ENCODE measurements at regions not wholly inside any gene's neighbourhood (a gene's known extent, or its start where the extent isn't known, plus 50 kb on each side); places are given as distances from the start of the nearest gene placed in this dataset.

DNA sequence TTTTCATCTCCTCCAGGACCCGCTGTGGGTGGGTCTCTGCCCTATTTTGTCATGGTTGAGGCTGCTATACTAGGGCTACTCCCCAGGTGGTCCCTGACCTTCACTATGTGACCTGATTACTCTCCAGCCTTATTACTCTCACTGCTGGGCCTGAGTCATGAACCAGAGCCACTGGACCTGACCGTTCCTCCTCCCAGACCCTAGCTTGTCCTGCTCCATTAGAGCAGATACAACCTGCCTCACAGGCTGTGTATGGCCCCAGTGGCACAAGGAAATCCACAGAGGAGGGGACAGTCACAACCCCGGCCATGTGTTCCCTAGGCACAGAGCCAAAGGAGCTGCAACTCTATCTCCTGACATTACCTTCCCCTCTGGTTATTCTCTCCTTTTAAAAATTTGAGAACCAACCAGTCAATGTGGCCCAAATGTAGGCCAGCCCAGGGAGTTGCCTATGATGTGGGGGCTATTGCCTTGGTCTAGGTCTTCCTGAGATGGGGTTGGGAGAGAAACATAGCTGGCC is 96.0 kb upstream of the FSTL4 start:
- no peak for DNase-seq (ENCODE audit: low spot score)

DNA sequence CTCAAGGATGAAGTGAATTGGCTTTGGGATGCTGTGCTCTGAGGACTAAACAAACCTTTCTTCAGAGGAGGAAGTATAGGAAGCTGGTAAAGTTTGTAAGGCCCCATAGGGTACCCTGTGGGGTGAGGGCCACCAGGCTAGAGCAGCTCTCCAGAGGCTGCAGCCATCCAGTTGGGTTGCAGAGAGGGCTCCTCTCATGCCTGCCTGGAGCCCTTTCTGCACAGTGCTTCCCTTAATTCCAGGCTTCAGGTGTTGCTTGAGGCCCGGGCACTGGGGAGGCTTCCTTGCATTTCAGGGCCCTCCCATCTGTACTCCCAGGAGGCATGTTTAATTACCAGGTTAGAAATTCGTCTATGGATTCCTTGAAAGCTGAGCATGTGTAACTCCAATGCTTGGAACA is 95.3 kb upstream of the FSTL4 start:
- DNase-seq (ENCODE audit: low spot score), result no peak

DNA sequence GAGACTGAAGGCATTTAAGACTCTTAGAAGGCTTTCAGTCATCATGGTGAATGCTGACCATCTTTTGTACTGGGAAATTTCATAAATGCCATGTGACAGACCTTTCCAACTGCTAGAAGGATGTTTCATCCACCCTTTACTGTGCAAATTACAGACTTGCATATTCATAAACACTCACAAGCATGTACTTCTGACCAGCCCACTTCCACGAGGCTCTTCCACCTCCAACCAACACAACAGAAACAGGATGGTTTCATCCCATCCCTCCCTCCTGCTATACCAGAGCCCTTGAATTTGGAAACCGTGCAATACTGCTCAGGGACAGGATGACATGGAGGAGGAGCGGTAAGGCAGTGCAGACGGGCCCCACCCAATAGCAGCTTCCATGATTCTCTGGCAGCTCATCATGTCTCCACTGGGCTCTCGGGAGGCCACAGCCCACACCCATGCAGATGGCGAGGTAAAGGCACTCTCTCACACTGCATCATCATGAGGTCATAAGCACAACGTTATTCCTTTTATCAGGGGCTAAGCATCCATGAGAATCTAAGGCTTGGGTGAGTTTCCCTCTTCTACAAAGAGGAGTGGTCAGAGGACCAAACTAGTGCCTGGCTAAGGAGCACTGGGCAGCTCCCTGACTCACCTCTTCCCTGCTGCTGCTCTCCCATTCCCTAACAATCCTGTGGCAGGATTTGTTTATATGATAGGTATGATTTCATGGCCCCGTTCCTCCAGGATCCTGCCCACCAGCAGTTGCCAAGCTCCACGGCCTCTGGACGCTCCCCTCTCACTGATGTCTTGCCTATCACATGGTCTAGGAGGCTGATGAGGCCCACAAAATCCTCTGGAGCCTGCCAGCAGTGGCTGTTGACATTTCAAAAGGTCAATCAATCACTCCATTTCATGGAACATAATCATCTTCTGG is 94.4 kb upstream of the FSTL4 start:
- DNase-seq (ENCODE audit: low spot score), result no peak

DNA sequence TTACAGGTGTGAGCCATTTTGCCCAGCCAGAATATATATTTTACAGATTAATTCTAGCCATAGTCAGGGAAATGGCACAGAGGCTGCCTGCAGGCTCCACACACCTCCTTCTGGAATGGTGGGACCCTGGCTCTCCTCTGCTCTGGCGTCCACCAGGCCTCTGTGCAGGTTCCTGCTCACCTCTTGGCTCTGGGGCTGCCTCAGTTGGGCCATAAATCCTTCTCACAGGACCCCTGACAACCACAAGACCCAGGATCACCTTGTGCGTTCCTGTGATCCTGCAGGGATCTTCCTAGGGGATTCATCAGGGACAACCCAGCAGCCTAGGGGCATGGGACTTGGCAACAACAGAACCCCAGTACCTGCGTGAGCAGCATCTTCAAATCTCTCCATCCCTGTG is 93.0 kb upstream of the FSTL4 start:
- no peak for DNase-seq (ENCODE audit: low spot score)

DNA sequence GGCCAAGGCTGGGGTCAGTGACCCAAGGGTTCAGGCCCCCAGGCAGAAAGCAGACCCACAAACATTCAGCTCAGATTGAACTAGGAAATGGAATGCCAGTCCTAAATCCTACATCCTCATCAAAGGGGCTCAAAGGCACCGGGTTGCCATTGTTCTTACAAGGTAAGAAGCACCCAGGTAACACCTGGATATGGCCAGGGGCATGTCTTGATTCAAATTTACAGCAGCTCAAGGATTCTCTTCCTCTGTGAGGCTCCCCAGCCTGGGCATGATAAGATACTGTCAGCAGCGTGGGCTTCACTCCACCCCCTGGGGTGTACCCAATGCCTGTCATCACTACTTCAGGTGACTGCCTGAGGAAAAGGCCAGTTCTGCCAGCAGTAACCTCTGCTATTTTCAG is 92.1 kb upstream of the FSTL4 start:
- no peak for DNase-seq (ENCODE audit: low spot score)

DNA sequence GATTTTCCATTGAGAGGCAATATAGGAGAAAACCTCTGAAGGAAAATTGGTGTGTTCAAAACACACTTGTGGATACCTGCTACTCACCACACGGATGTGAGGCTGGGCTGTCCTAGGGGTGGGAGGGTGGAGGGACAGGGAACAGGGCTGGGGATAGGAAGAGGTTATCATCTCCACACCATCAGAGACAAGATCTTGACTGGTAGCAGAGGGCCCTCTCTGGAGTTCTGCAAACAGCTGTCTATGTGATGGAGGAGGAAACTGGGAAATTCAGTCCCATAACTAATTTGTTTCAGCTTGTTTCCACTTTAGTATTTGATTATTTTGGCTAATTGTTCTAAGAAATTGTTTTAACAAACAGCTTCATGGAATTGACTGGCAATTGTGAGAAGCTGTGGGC is 91.6 kb upstream of the FSTL4 start:
- DNase-seq (ENCODE audit: low spot score), result no peak

DNA sequence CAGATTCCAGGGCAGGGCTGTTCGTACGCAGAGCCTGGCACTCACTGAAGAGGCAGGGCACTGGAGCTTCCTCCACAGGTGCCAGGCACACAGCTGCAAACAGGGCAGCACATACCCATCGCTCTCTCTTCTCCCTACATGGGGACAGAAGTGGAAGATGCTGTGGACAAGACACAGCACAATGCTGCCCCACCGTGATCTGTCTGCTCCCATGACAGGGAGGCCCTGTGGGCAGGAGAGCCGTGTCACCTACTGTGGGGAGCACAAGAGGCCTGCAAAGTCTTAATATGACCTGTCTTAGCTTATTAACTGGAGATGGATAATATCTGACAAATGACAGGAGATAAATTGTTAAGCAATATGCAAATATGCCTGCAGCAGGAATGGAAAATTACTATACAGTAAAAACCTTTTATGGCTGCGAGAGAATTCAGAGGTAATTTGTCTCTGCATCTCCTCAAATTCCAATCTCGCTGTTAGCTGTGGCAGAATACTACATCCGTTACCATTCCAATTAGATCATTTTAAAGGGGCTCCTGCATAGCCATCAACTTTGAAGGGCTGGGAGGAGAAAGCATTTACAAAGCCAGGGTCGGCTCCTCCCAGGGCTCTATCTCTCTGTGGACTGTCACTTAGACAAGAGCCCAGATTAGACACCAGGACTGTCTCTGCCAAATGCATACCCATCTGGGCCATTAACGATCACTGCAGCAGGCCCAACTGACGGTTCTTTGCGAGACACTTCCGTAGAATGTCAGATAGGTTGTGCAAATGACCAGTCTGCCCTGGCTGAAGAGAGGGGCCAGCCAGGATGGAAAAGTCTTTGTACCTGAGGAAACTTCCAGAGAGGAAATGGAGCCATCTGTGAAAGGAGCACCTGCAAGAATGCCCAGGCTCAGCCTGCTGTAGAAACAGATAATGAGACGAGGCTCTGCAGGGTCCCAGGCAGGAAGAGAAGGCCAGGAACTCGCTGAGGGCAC is 90.7 kb upstream of the FSTL4 start:
- DNase-seq (ENCODE audit: low spot score), result no peak

DNA sequence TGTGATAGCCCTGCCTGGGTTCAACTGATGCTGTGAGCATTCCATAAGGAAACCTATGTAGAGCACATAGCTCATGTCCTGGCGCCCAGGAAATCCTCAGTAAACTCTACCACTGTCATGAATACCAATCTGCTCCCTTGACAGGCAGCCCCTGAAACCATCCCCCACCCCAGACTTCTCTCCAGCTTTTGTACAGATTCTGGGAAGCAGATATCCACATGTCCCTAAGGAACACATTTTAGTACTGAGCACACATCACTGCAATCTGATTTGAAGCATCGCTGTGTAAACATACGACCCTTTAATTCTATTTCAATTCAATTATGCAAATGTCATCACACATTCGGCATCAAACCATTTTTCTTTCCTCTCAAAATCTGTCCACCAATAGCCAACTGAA is 89.5 kb upstream of the FSTL4 start:
- no peak for DNase-seq (ENCODE audit: low spot score)

DNA sequence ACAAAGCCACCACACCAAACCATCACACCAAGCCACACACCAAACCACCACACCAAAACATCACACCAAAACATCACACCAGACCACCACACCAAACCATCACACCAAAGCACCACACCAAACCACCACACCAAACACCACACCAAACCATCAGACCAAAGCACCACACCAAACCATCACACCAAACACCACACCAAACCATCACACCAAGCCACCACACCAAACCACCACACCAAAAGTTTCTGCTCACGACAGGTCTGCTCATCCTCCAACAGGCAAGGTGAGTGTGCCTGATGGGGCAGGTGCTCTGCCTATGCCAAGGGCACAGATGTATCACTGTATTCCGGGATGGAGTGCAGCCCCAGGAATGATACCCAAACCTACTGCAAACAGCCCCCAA is 87.9 kb upstream of the FSTL4 start:
- no peak for DNase-seq (ENCODE audit: low spot score)

DNA sequence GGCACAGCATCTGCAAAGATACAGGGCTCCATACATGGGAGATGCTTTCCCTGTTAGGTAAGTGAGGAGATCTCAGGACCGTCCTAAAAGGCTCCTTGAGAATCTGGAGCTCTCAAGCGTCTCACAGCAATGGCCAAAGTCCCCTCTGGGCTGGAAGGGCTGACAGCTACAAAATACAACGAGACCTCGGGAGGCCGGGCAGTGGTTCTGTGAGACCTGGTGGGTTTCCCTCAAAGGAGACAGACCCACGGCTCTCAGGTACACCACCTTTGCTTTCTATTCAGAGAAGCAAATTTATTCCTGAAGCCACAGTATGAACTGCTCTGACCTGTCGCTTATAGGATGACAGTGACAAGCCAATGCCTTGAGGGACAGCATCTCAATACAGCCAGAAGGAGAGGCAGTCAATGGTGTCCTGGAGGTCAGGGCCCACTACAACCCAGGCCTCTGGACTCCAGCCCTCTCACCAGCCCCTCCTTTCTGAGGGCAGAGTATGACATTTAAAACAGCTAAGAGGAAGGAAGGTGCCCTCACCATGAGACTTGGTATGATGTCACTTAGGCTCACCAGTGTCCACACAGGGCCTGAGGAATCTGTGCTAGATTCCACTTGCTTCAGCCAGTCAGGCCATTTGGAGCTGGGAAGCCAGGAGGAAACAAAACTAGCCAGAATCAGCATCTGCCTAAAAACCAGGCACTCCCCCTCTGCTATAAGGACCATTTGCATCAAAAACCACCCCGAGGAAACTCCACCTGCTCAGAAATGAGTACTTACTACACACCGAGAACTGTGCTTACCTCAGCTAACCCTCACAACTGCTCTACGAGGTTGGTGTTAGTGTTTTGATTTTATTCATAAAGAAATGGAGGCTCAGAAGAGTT is 86.5 kb upstream of the FSTL4 start:
- no peak for DNase-seq (ENCODE audit: low spot score)

DNA sequence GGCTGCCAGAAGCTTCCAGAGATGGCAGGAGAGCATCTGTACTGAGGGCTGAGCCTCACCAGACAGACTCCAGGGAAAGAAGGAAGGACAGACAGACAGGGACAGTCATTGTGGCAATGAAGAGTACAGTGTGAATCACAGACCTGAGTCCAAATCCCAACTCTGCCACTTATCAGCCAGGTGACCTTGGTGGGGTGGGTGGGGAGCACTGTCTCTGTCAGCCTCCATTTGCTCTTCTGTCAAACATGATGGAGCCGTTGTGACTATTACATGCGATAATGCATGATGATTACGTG is 85.9 kb upstream of the FSTL4 start:
- no peak for DNase-seq (ENCODE audit: low spot score)

DNA sequence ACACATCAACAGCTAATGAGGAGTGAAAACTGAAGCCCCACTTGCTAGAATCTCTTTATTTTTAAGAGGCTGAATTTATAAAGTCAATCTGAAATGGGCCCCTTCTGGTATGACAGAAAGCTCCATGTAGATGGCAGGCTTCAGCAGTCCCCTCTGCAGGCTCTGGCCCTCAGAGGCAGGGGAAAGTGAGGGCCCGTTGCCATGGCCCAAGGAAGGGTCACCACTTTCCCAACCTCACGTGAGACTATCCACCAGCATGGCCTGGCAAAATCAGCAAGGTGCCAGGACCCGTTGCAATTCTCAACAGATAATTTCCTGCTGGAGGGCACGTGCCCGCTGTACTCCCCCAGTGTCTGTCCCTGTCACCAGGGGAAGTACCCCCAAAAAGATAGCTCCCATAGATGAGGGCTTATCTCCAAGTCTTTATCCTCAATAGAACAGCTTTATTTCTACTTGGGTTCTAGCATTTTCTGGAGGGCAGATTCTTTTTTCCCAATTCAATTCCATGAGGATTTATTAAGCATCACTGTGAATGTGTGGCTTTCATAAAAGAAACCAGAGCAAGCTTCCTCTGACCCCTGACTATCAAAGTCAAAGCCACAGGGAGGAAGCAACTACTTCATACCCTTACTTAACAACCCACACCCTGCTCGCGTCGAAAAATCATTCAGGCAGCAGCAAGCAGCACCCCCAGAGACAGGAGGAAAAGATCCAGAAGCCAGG is 85.4 kb upstream of the FSTL4 start:
- no peak for DNase-seq (ENCODE audit: low spot score)

DNA sequence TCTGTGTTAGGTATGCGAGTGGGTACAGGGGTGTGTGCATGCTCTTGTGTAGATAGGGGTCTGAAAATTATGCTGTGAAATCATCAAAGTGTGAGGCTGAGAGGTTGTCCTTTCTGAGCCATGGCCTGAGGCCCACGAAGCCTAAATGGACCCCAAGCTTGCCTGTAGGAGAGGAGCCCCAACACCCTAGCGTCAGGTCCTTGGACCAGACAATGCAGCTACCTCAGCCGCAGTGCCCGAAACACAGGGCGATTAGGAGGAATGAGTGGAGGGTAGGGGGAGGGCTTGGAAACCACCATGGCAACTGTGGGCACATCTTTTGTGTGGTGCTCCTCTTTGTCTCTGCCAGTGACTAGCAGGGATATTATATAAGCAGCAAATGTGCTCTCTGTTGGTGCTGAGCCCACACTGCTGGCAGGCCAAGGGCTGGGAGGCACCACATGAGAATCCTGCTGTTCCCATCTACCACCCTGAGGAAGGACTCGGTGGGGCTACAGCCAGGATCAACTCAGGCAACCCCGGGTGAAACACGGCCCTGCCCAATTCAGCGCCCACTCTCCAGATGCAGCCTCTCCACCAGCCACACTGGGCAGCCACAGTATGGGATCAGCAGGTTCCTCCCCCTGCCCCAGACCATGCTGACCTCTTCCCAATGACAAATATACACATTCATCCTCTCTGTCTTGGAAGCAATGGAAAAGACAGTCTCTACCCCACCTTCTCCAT is 84.6 kb upstream of the FSTL4 start:
- DNase-seq (ENCODE audit: low spot score), result no peak

DNA sequence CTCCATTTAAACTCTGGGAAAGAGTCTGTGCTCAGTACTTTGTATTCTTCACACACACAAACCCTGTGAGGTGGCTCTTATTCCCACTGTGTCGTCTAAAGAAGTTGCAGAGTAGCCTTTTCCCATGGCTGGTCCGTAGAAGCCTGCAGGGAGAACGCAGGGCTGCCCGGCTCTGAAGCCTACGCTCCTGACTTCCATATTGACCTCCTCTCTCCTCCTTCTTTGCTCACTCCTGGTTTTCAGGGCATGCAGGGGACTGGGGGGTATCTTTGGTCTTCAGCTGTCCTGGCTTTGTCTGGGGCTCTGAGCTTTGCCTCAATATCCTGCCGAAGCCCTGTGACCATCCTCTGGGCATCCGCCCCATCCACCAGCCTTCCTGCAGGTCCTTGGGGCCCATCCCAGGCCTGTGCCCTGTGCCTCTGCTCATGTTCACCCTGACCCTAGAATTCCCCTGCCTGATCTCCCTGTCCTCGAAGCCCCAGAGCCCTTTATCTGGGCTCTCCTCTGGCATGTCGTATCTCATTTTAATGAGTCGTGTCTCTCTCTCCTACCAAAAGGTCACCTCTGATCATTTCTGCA is 83.8 kb upstream of the FSTL4 start:
- DNase-seq (ENCODE audit: low spot score), result no peak

DNA sequence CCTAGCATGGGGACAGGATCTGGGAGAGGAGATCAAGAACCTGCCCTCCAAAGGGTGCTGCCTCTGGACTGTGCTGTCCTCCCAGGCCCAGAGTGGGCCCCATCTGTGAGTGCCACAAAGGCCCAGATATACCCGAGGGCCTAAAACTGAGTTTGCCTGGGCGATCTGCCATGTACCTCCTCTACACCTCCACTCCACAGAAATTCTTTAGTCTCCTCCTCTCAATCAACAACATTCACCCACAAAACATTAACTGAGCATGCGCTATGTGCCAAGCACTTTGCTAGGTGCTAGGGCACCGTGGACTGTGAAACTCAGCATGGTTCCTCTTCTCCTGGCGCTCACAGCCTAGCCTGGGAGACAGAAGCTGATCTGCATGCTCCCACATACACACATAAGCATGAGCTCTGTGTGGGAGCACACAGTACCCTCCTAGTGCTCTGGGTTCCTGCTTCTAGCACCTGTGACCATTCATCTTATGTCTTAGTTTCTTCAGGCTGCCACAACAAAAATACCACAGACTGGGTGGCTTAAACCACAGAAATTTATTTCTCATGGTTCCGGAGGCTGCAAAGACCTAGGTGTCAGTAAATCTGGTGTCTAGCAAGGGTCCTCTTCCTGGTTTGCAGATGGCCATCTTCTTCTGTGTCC is 82.0 kb upstream of the FSTL4 start:
- no peak for DNase-seq (ENCODE audit: low spot score)

DNA sequence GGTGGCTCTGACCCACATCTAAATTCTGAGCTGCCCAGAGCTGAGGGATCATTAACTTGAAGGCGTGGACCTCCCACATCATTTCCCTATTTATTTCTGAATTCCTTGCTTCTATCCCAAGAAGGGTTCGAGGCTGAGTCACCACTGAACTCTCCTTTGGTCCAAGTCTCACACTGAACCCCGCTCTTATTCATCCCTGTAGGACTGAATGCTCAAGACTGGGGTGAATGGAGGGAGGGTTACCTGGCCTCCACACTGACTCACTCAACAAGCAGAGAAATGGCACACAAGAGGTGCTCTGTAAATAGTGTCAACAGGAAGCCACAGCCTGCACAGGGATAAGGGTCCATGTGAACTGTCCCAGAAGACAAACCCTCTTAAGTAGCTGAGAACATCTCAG is 79.1 kb upstream of the FSTL4 start:
- no peak for DNase-seq (ENCODE audit: low spot score)

DNA sequence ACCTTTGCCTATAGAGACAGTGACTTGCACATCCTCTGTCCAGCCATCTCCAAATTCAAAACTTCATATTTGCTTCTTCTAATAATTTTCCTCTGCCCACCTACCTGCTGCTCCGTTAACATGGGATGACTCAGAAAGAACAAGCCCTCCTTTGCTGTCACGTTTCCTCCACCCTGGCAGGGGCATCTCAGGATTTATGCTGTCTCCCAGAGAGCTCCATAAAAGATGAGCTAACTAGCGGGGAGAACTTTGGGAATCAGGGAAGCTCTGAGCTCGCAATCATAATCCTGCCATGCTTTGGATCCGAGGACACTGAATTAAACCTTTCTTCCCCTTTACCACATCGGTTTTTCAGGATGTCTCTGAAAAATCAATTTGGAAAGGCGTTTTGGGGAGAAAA is 78.4 kb upstream of the FSTL4 start:
- DNase-seq (ENCODE audit: low spot score), result no peak

DNA sequence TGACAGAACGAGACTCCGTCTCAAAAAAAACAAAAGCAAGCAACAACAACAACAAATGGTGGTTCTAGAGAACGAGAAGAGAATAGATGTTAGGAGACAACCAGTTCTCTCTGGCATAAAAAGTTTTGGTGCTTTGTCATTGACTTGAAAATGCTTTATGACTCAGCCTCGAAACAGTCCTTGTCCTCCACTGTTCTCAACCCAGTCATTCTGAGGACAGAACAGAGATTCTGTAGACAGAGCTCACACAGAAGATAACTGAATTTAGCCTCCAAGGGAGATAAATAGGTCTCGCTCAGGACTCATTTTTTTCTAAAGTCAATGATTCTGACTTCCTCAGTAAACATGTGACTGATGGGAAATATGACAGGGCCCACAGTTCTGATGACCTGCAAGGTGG is 76.0 kb upstream of the FSTL4 start:
- DNase-seq (ENCODE audit: low spot score), result peak; percentile 34

All from A172 (cell line).